ENCODE measurements at regions not wholly inside any gene's neighbourhood (a gene's known extent, or its start where the extent isn't known, plus 50 kb on each side); places are given as distances from the start of the nearest gene placed in this dataset.

DNA sequence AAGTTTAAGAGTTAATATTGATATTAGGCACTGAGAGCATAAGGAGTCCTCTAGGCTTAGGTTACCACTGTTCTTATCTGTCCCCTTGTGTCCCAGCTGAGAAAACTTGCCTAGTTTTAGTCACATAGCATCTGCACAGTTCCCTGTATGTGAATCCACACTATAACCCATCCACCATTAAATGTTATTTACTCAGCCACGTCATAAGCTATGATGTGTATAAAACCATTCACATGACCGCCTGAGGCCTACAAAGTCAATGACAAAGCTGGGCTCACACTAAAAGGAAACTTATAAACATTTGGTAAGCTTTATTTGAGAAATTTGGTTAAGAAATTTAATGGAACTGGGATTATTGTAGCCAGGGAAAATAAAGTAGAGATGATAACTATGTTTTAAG lies 59.2 kb upstream of the TFAP2D start:
- TF ChIP-seq POLR2AphosphoS5 (IDR thresholded peaks at IDR 0.05) = no peak
- TF ChIP-seq, protein P1, sequence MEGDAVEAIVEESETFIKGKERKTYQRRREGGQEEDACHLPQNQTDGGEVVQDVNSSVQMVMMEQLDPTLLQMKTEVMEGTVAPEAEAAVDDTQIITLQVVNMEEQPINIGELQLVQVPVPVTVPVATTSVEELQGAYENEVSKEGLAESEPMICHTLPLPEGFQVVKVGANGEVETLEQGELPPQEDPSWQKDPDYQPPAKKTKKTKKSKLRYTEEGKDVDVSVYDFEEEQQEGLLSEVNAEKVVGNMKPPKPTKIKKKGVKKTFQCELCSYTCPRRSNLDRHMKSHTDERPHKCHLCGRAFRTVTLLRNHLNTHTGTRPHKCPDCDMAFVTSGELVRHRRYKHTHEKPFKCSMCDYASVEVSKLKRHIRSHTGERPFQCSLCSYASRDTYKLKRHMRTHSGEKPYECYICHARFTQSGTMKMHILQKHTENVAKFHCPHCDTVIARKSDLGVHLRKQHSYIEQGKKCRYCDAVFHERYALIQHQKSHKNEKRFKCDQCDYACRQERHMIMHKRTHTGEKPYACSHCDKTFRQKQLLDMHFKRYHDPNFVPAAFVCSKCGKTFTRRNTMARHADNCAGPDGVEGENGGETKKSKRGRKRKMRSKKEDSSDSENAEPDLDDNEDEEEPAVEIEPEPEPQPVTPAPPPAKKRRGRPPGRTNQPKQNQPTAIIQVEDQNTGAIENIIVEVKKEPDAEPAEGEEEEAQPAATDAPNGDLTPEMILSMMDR (IDR thresholded peaks at IDR 0.05) = no peak
